Ovary (tissue), 7 donors: ENCODE measurements at regions not wholly inside any gene's neighbourhood (a gene's known extent, or its start where the extent isn't known, plus 50 kb on each side); places are given as distances from the start of the nearest gene placed in this dataset.

Source experiments
- DNase-seq, 5 donors: peaks; one replicate each; pipeline ENCODE4 v3.0.0-alpha.2; 2019 to 2020
- H3K27ac ChIP-seq, 2 donors: fragments of 200-600 bp; one replicate each; pipeline versions ENCODE4 v1.5.1 to v1.8.0; 2019 to 2022
- H3K27me3 ChIP-seq: fragments of 200-600 bp; one replicate; pipeline ENCODE4 v1.8.0; 2022
- H3K36me3 ChIP-seq: fragments of 200-600 bp; sonication (generic); one replicate; pipeline ENCODE4 v1.5.1; 2019
- H3K4me1 ChIP-seq: one replicate; pipeline ENCODE4 v1.8.1; 2013; ENCODE audit warnings: mild to moderate bottlenecking, moderate library complexity; ENCODE audit not compliant: insufficient read depth
- H3K4me3 ChIP-seq: fragments of 200-600 bp; sonication (generic); one replicate; pipeline ENCODE4 v1.5.1; 2017
- H3K9me3 ChIP-seq, 2 donors: fragments of 200-600 bp in 1 of 2; sonication (generic) in 1 of 2; one replicate each; pipeline versions ENCODE4 v1.5.1 to v1.8.1; 2013 to 2019; ENCODE audit warnings: mild to moderate bottlenecking in 1 of 2, moderate library complexity in 1 of 2
- CTCF ChIP-seq, 3 donors: fragments of 450-650 bp in 2 of 3; fragments of 200-600 bp in 1 of 3; IDR thresholded peaks; one replicate each; pipeline versions ENCODE4 v1.5.1 to v1.8.0; 2016 to 2022; ENCODE audit warnings: antibody characterized with exemption in 3 of 3, mild to moderate bottlenecking in 1 of 3
- EP300 ChIP-seq: sonication (generic); formaldehyde crosslinking; IDR thresholded peaks from one replicate; pipeline ENCODE4 v1.6.1; 2017; ENCODE audit warnings: antibody characterized with exemption
- POLR2A ChIP-seq: fragments of 450-650 bp; IDR thresholded peaks from one replicate; pipeline ENCODE4 v1.6.1; 2017; ENCODE audit warnings: antibody characterized with exemption, mild to moderate bottlenecking, moderate library complexity
- WGBS, 3 donors: extraction: QIAGEN DNeasy Blood & Tissue Kit in 1 of 3; methylation state at CpG; one replicate each; pipeline versions ENCODE4 v1.1.5 to v1.1.7; 2013 to 2017; 5-methylcytosine and 5-hydroxymethylcytosine counted together
- intact Hi-C, 4 donors: fragments of 100-400 bp; cut with DNase I; formaldehyde crosslinking; loops; one replicate each; pipeline versions ENCODE4 v1.11.0 to v1.15.1; 2022 to 2023
- donor health status: DM: no; HTN: no; CAD: no; lungs with moderate emphysema.
- donor health status: DM: no; HTN: no; CAD: no.
- donor health status: Bipolar disorder and iron deficiency.
- donor health status: DM: no; HTN: no; CAD: no.
- donor health status: DM: yes; HTN: yes; CAD: no.

- intact Hi-C loops, result no loop called here
- TF ChIP-seq EP300 (no peak), CTCF (IDR thresholded peaks at IDR 0.05) (no peak)
- no peaks in the 10 kb centered on the region for H3K27me3 ChIP-seq
- no peak for DNase-seq
- no peak overlapping the region for H3K27ac ChIP-seq
- H3K36me3 ChIP-seq, result no peaks in the 10 kb centered on the region
- 75 to 90% (median 90%) methylated on average over 1 of the region's 1 CpG for WGBS, 3 donors
- H3K4me1 ChIP-seq, result no peaks in the 10 kb centered on the region
- no peak overlapping the region for H3K4me3 ChIP-seq
- H3K9me3 ChIP-seq, result no peaks in the 10 kb centered on the region
Observed at GRCh38 chr3:70774641-70775040, 462.2 kb upstream of the MDFIC2 start.

GRCh38 chr3:70771426-70772147, 459.1 kb upstream of the MDFIC2 start:
- H3K9me3 ChIP-seq, result no peaks in the 10 kb centered on the region
- intact Hi-C loops, result no loop called here
- no peaks in the 10 kb centered on the region for H3K4me1 ChIP-seq
- no peak for DNase-seq
- no peak overlapping the region for H3K4me3 ChIP-seq
- TF ChIP-seq POLR2A (no peak), CTCF (IDR thresholded peaks at IDR 0.05) (no peak), EP300 (no peak)
- no peaks in the 10 kb centered on the region for H3K27me3 ChIP-seq
- WGBS, 3 donors, result 84 to 91% (median 85%) methylated on average over 4 of the region's 4 CpGs
- no peak overlapping the region for H3K27ac ChIP-seq
- no peaks in the 10 kb centered on the region for H3K36me3 ChIP-seq

DNA sequence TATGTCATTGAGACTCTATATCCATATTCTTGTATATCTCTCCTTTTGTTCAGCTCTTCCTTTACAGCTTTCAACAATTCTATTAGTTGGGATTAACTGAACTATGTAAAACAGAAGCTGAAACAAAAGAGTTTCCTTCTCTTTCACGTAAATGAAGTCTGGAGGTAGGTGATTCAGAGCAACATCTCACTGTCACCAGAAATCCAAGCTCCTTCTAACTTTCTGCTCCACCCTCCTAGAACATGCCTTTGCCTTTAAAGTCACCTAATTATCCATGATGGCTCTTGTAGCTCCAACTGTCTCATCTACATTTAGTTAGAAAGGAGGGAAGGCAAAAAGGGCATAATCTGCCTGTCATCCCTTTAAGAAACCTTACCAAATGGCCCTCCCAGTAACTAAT, 458.2 kb upstream of the MDFIC2 start:
- Histone ChIP-seq H3K27ac (no peak overlapping the region), H3K36me3 (no peaks in the 10 kb centered on the region), H3K9me3 (no peaks in the 10 kb centered on the region), H3K4me3 (no peak overlapping the region), H3K4me1 (no peaks in the 10 kb centered on the region), H3K27me3 (no peaks in the 10 kb centered on the region)
- intact Hi-C loops, result no loop called here
- WGBS, 3 donors, result 82 to 91% (median 84%) methylated on average over 1 of the region's 1 CpG
- DNase-seq, result no peak
- TF ChIP-seq POLR2A (no peak), CTCF (IDR thresholded peaks at IDR 0.05) (no peak), EP300 (no peak)

GRCh38 chr3:70766301-70766700, 453.9 kb upstream of the MDFIC2 start:
- no peak for DNase-seq
- H3K9me3 ChIP-seq, result no peaks in the 10 kb centered on the region
- no peaks in the 10 kb centered on the region for H3K36me3 ChIP-seq
- H3K4me1 ChIP-seq, result no peaks in the 10 kb centered on the region
- TF ChIP-seq EP300, result no peak
- TF ChIP-seq CTCF (IDR thresholded peaks at IDR 0.05), result no peak
- TF ChIP-seq POLR2A, result no peak
- no peaks in the 10 kb centered on the region for H3K27me3 ChIP-seq
- H3K4me3 ChIP-seq, result no peak overlapping the region
- WGBS, 3 donors, result 78 to 89% (median 83%) methylated on average over 2 of the region's 2 CpGs
- intact Hi-C loops, result no loop called here
- no peak overlapping the region for H3K27ac ChIP-seq
